Epithelial cell of prostate (primary cell): ENCODE measurements at regions not wholly inside any gene's neighbourhood (a gene's known extent, or its start where the extent isn't known, plus 50 kb on each side); places are given as distances from the start of the nearest gene placed in this dataset.
"Not testable (repeated sequence)": the region's sequence is repeated elsewhere in the genome, so short reads cannot be mapped to it uniquely, and the experiment has no call there.

ENCODE experiments used
- DNase-seq: peaks from one replicate; pipeline ENCODE4 v3.0.0-alpha.2; 2011; ENCODE audit warnings: low read depth, low spot score
- H3K27ac ChIP-seq: fragments of 450-650 bp; 2 replicates; pipeline ENCODE4 v1.5.1; 2017; ENCODE audit warnings: mild to moderate bottlenecking

DNA sequence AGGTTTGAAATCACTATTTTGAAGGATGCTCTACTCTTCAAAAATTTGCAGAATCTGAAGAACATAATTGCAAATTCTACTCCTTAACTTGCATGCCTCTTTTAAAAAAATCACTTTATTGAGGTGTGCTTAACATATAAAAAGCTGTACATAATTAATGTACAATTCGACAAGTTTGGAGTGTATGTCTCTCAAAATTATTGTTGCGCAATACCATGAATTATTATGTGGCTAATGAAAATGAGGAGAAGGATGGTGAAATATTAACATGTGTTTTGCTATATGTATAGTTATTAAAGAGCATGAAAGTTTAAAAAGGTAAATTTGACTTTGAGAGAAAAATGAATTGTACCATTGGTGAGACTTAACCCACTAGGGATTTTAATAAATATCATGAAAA, 187.2 kb upstream of the MALRD1 start:
- no peak overlapping the region for H3K27ac ChIP-seq
- DNase-seq: no peak

GRCh38 chr10:18866852-18867251, 181.7 kb upstream of the MALRD1 start:
- no peak overlapping the region for H3K27ac ChIP-seq
- DNase-seq: no peak

GRCh38 chr10:18868919-18869318, 179.7 kb upstream of the MALRD1 start:
- DNase-seq: no peak
- H3K27ac ChIP-seq: no peak overlapping the region

- H3K27ac ChIP-seq: no peak overlapping the region
- DNase-seq: no peak
These were observed 173.1 kb upstream of the MALRD1 start for GRCh38 chr10:18875477-18875876.

GRCh38 chr10:18879284-18879683, 169.3 kb upstream of the MALRD1 start:
- no peak overlapping the region for H3K27ac ChIP-seq
- no peak for DNase-seq

DNA sequence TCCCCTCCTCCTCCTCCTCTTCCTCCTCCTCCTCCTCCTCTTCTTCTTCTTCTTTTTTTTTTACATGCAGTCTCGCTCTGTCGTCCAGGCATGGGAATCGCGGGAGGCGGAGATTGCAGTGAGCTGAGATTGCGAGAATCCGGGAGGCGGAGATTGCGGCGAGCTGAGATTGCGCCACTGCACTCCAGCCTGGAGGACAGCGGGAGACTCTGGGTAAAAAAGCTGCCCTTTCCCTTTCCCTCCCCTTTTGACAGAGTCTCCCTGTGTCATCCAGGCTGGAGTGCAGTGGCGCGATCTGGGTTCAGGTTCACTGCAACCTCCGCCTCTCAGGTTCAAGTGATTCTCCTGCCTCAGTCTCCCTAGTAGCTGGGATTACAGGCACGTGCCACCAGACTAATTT, 168.1 kb upstream of the MALRD1 start:
- no peak overlapping the region for H3K27ac ChIP-seq
- DNase-seq: no peak

DNA sequence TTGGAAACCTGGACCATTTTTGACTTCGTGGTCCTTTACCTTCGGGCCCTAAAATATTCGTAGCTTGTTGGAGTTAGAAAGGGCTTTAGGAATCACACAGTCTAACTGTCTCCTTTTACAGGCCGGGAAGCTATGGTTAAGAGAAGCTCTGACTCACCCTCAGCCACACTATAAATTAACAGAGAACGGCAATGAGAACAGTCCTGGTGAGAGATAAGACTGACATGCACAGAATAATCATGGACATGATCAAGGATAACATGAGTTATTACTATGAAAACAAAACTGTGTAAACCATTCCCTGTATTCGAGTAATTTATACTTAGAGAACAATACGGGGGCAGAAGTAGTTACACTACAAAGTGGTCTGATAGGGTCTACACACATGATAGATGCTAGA, 162.5 kb upstream of the MALRD1 start:
- DNase-seq: no peak
- H3K27ac ChIP-seq: no peak overlapping the region

DNA sequence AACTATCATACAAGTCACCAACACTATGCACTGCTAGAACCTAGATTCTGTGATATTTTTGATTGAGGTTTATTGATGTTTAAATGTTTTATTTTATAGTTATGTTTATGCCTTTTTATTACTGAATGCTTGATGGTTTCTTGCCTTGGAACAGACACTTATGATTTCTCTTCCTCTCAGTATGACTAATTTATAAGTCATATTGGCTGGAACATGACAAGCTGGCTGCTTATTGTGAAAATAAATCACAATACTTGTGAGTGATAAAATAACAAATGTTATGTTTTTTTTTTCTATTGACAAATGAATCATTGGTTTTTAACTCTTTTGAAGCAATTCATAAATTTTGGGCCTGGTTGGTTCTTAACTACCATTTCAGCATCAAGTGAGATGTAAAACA, 142.0 kb upstream of the MALRD1 start:
- no peak for DNase-seq
- H3K27ac ChIP-seq: no peak overlapping the region

GRCh38 chr10:18917431-18917830, 131.2 kb upstream of the MALRD1 start:
- not testable (repeated sequence) for H3K27ac ChIP-seq, DNase-seq

- no peak for DNase-seq
- H3K27ac ChIP-seq: no peak overlapping the region
These were observed 130.1 kb upstream of the MALRD1 start for GRCh38 chr10:18918532-18918931.

DNA sequence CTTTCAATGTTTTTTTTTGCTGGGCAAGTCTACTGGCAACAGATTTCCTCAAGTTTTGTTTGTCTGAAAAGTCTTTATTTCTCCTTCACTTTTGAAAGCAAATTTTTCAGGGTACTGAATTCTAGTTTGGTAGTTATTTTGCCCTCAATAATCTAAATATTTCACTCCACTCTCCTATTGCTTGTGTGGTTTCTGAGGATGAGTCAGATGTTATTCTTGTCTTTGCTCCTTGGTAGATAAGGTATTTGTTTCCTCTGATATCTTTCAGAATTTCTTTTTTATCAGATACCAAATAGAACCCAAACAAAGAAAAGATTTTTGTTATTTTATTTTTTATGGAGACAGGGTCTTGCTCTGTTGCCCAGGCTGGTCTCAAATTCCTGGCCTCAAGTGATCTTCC, 99.2 kb upstream of the MALRD1 start:
- no peak for DNase-seq
- H3K27ac ChIP-seq: no peak overlapping the region

GRCh38 chr10:18951072-18951823, 97.4 kb upstream of the MALRD1 start:
- DNase-seq, H3K27ac ChIP-seq: not testable (repeated sequence)

DNA sequence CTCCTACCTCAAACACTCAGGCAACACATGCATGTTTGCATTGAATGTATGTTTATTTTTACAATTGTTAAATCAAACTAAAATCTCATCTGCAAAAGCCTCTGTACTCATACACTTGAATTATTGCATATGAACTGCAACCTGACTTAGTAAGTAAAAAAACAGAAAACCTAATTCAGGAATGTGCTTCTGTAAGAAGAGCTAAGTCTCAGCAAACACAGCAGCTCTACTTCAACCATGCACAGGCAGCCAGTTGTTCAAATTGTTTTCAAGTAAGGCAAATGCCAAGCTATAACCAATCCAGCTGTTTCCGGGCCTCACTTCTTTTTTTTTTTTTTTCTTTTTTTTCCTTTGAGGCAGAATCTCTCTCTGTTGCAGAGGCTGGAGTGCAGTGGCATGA, 93.5 kb upstream of the MALRD1 start:
- no peak overlapping the region for H3K27ac ChIP-seq
- DNase-seq: no peak

DNA sequence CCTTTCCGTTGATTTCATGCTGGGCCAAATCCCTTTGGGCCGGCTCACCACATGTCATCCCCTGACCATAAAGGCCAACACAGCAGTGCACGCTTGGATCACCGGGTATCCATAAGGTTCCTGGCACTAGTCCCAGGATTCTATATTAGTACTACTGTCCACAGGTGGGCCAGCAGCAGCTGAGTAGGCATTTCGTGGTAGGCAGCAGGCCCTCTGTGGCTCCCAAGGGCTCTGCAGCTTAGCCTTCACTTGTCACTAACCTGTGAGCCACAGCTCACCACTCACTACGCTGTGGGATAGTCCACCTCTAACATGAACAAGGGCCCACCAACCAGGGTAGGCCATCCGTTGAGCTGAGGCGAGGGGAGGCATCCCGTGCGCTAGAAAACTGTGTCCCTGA, 89.2 kb upstream of the MALRD1 start:
- H3K27ac ChIP-seq: no peak overlapping the region
- no peak for DNase-seq

GRCh38 chr10:18960466-18961079, 88.0 kb upstream of the MALRD1 start:
- no peak for DNase-seq
- no peak overlapping the region for H3K27ac ChIP-seq

DNA sequence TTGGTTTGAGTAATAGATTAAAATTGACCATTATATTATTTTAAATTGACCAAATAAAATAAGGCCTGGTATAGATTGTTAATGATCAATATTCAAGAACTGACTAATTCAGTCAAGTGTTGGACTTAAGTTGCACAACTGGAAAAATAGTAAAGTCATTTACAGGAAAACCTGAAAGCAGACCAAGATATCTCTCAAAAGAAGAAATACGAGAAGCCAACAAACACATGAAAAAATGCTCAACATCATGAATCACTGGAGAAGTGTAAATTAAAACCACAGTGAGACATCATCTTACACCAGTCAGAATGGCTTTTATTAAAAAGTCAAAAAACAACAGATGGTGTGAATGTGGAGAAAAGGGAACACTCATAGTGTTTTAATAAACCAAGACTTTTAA, 80.4 kb upstream of the MALRD1 start:
- DNase-seq: no peak
- no peak overlapping the region for H3K27ac ChIP-seq

GRCh38 chr10:18976696-18977251, 71.8 kb upstream of the MALRD1 start:
- no peak overlapping the region for H3K27ac ChIP-seq
- DNase-seq: no peak

- no peak for DNase-seq
- H3K27ac ChIP-seq: no peak overlapping the region
These were observed 68.4 kb upstream of the MALRD1 start for GRCh38 chr10:18980089-18980629.

GRCh38 chr10:18984531-18984930, 64.1 kb upstream of the MALRD1 start:
- no peak overlapping the region for H3K27ac ChIP-seq
- no peak for DNase-seq

GRCh38 chr10:18988338-18988737, 60.3 kb upstream of the MALRD1 start:
- H3K27ac ChIP-seq: no peak overlapping the region
- no peak for DNase-seq
